NCI-H146 treated with DMSO at 0.1 percent for 48 hours (cell line): ENCODE measurements at regions not wholly inside any gene's neighbourhood (a gene's known extent, or its start where the extent isn't known, plus 50 kb on each side); places are given as distances from the start of the nearest gene placed in this dataset.

Experiments
- DNase-seq: peaks from one replicate; lab custom pipeline; 2025; ENCODE audit not compliant: unreplicated experiment; lab: John Stamatoyannopoulos, UW

GRCh38 chr20:7313047-7313446 is 545.6 kb downstream of the BMP2 start:
- no peak for DNase-seq

GRCh38 chr20:7323957-7324356 is 556.5 kb downstream of the BMP2 start:
- DNase-seq = no peak

GRCh38 chr20:7327810-7328209 is 560.3 kb downstream of the BMP2 start:
- DNase-seq = no peak

- no peak for DNase-seq
Observed at GRCh38 chr20:7330850-7331249, 563.4 kb downstream of the BMP2 start.

- no peak for DNase-seq
Observed at GRCh38 chr20:7332169-7332568, 564.7 kb downstream of the BMP2 start.

GRCh38 chr20:7333841-7334240 is 566.4 kb downstream of the BMP2 start:
- DNase-seq = no peak

- DNase-seq = no peak
Observed at GRCh38 chr20:7346026-7346425, 578.5 kb downstream of the BMP2 start.

- no peak for DNase-seq
Observed at GRCh38 chr20:7346562-7346961, 579.1 kb downstream of the BMP2 start.

- no peak for DNase-seq
Observed at GRCh38 chr20:7347409-7347808, 579.9 kb downstream of the BMP2 start.

- DNase-seq = no peak
Observed at GRCh38 chr20:7348253-7348652, 580.8 kb downstream of the BMP2 start.

GRCh38 chr20:7352165-7352564 is 584.7 kb downstream of the BMP2 start:
- no peak for DNase-seq

GRCh38 chr20:7355051-7355450 is 585.2 kb downstream of the HAO1 start:
- no peak for DNase-seq

- DNase-seq = no peak
Observed at GRCh38 chr20:7358670-7359069, 581.6 kb downstream of the HAO1 start.

GRCh38 chr20:7359739-7360138 is 580.5 kb downstream of the HAO1 start:
- DNase-seq = no peak

GRCh38 chr20:7361321-7361720 is 578.9 kb downstream of the HAO1 start:
- DNase-seq = peak; percentile 94

- no peak for DNase-seq
Observed at GRCh38 chr20:7361931-7362330, 578.3 kb downstream of the HAO1 start.

- peak; percentile 91 for DNase-seq
Observed at GRCh38 chr20:7362601-7363000, 577.7 kb downstream of the HAO1 start.

- no peak for DNase-seq
Observed at GRCh38 chr20:7366189-7366588, 574.1 kb downstream of the HAO1 start.

- no peak for DNase-seq
Observed at GRCh38 chr20:7371518-7372163, 568.6 kb downstream of the HAO1 start.

- DNase-seq = peak; percentile 24
Observed at GRCh38 chr20:7375905-7376304, 564.4 kb downstream of the HAO1 start.

- no peak for DNase-seq
Observed at GRCh38 chr20:7378864-7379605, 561.2 kb downstream of the HAO1 start.

GRCh38 chr20:7379621-7380220 is 560.5 kb downstream of the HAO1 start:
- no peak for DNase-seq
